ENCODE measurements at regions not wholly inside any gene's neighbourhood (a gene's known extent, or its start where the extent isn't known, plus 50 kb on each side); places are given as distances from the start of the nearest gene placed in this dataset.

GRCh38 chr10:108568824-108569223, 1354.5 kb downstream of the XPNPEP1 start:
- Histone ChIP-seq H4K8ac (replicated peaks; ENCODE audit: insufficient read length, low read depth, low read length) (no peak overlapping the region), H3K14ac (ENCODE audit: insufficient read depth, low read length) (no peak overlapping the region), H3K23ac (ENCODE audit: insufficient read length, low read depth, low read length) (no peak overlapping the region), H2BK15ac (ENCODE audit: low read depth, low read length) (no peak overlapping the region), H3K27me3 (ENCODE audit: insufficient read depth, low read length) (no peaks in the 10 kb centered on the region), H3K23me2 (ENCODE audit: insufficient read length, low read depth, low read length, poor library complexity, severe bottlenecking) (no peaks in the 10 kb centered on the region), H3K9ac (ENCODE audit: extremely low read depth, insufficient read length, low read length) (no peak overlapping the region), H2BK5ac (ENCODE audit: insufficient read length, low read length) (no peak overlapping the region), H2BK12ac (ENCODE audit: insufficient read length, low read depth, low read length) (no peak overlapping the region), H3T11ph (ENCODE audit: low read length) (no peak overlapping the region), H2BK120ac (ENCODE audit: low read depth, low read length, poor library complexity, severe bottlenecking) (no peak overlapping the region), H2AFZ (ENCODE audit: low read length) (no peak overlapping the region), H4K5ac (ENCODE audit: insufficient read length, low read depth, low read length) (no peak overlapping the region), H3K9me3 (ENCODE audit: control insufficient read depth, low read depth, low read length) (no peaks in the 10 kb centered on the region), H3K4ac (ENCODE audit: low read depth, low read length) (no peak overlapping the region), H3K79me2 (ENCODE audit: insufficient read depth, low read length) (no peaks in the 10 kb centered on the region), H2AK5ac (ENCODE audit: insufficient read length, low read length) (no peak overlapping the region), H3K79me1 (ENCODE audit: insufficient read depth, low read depth, low read length, poor library complexity, severe bottlenecking) (no peaks in the 10 kb centered on the region), H4K91ac (ENCODE audit: insufficient read length, low read depth, low read length) (no peak overlapping the region), H3K56ac (ENCODE audit: insufficient read length, low read depth, low read length) (no peak overlapping the region), H3K4me2 (ENCODE audit: insufficient read depth, insufficient read length, low read length) (no peak overlapping the region), H3K18ac (ENCODE audit: insufficient read length, low read depth, low read length) (no peak overlapping the region), H4K20me1 (ENCODE audit: control insufficient read depth, insufficient read depth, insufficient read length) (no peaks in the 10 kb centered on the region), H2BK20ac (ENCODE audit: low read depth, low read length, poor library complexity, severe bottlenecking) (no peak overlapping the region), H3K27ac (ENCODE audit: insufficient read length, low read depth, low read length) (no peak overlapping the region), H3K4me1 (ENCODE audit: insufficient read depth, low read length) (no peaks in the 10 kb centered on the region)
- no CpG with 5 or more reads among the region's 2 CpGs for WGBS (ENCODE audit: extremely low coverage, insufficient read length, low lambda C conversion rate)
- no peak overlapping the region for H3K4me3 Mint-ChIP-seq
- H3K36me3 Mint-ChIP-seq (ENCODE audit: insufficient read depth in 1 of 3, low read depth in 3 of 3): no peaks in the 10 kb centered on the region
- no peak overlapping the region for H3K27ac Mint-ChIP-seq
- H3K4me1 Mint-ChIP-seq: no peaks in the 10 kb centered on the region
- TF ChIP-seq CTCF (conservative IDR thresholded peaks at IDR 0.05): no peak
- DNase-seq: no peak
- H3K27me3 Mint-ChIP-seq (ENCODE audit: low read depth): no peaks in the 10 kb centered on the region
- no peaks in the 10 kb centered on the region for H3K9me3 Mint-ChIP-seq

Measured in H9 (cell line).